HG03045 (cell line): ENCODE measurements at regions not wholly inside any gene's neighbourhood (a gene's known extent, or its start where the extent isn't known, plus 50 kb on each side); places are given as distances from the start of the nearest gene placed in this dataset.
"Not testable (repeated sequence)": the region's sequence is repeated elsewhere in the genome, so short reads cannot be mapped to it uniquely, and the experiment has no call there.

Source experiments
- ATAC-seq: cut with Tn5 transposase; IDR thresholded peaks from one replicate; pipeline ENCODE4 v1.9.1; 2021; ENCODE audit warnings: mild to moderate bottlenecking, moderate library complexity; ENCODE audit not compliant: unreplicated experiment

DNA sequence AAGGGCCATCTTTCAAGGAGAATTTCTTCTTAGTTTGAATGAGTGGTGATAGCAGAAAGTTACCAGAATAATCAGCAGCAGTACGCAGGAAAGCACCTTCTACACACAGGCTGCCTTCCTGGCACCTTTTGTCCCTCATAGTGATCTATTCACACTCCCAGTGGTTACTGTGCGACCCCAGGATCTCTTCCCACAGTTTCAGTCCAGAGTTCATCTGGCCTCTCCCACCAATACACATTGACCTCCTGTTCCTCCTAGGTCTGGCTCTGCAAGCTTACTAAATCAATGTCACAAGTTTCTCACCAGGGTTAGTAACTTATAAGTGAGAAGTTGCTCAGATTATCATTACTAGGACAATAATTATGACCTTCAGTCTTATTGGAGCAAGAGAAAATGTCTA, 99.1 kb upstream of the PIK3R1 start:
- ATAC-seq: no peak

DNA sequence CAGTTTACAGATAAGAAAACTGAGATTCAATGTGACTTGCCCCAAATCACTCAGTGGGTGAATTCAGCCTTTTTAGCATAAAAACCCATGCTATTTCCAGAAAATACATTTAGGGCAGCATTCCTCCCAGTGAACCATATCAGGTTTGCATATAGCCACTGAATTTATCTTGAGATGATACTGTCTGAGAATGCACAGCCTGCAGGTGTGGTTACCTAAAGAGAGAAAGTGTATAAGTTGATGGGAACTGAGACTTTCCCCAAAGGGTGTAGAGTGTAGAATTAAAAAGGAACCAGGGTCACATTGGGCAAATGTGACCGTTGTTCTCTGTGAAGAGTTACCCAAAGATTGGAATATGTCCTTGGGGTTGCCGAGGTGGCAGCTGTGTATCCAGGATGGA, 100.0 kb upstream of the PIK3R1 start:
- ATAC-seq: no peak

DNA sequence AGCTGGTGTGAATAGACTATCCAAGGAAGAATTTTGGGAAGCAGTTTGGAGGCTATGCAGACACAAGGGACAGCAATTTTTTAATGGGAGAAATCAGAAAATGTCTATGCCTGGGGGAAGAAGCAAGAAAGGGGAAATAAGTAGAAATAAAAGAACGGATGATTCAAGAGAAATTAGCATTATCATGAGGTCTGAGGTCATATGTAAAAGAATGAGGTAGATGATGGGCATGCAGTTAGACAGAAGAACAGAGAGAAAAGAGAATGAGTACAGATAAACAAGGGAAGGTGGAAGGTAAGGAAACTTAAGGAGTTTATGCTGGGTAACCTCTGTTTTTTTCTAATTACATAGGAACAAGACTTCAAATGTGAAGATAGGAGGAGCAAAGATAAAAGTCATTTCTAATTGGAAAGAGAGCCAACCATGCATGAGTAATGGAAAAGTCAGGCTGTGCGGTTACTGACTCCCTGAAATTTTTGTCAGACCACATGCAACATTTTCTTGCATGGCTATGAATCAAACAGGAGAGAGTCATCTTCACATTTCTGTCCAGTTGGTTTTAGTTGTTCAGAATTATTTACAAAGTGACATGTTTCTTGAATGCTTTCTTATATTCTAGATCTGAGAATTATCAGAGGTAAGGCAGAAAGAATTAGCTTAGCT, 101.0 kb upstream of the PIK3R1 start:
- ATAC-seq: no peak

DNA sequence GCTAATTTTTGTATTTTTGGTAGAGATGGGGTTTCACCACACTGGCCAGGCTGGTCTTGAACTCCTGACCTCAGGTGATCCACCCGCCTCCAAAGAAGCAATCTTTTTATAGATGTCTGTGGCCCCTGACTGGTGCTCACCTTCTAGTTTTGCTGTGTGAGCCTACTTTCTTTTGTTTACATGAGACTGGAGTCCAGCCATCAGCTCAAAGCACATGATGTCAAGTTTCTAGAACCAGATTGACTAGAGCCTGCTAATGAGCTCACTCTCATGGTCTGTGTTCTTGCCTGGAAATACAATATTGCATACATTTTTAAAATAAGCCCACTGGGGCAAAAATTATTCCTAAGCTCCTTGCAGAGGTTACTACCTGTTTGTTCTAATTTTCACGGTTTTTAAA, 102.9 kb upstream of the PIK3R1 start:
- no peak for ATAC-seq

DNA sequence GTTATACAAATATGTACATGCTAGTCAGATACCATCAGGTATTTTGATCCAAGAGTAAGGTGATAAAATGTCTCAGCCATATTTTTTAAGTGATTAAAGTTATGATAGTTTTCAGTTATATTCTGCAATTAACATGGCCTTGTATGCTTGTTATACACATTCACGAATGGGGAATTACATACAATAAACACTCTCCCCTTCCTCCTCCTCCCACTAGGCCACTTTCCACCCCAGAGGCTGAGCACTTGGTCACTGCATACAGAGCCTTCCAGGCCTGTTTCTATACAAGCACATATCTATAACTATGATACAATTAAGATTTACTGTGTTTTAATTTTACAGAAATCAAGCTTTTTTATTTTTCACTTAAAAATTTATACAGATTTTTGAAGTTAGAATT, 104.7 kb upstream of the PIK3R1 start:
- no peak for ATAC-seq

DNA sequence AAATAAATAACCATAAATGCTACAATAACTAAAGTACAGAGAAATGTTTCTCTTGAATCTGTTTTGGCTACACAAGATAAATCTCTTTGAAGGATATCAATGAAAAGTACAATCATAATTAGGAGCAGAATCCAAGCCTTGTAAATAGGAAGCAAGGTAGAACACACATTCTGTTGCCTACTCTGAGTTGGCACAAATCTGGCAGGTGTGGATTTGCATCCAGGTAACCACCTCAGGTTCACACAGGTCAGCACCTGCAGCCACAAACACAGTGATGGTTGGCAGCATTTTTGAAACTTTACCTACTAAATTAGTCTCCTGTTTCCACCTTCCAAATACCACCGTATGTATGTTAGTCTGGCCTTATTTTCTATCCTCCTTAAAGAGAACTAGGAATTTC, 105.3 kb upstream of the PIK3R1 start:
- ATAC-seq: no peak

DNA sequence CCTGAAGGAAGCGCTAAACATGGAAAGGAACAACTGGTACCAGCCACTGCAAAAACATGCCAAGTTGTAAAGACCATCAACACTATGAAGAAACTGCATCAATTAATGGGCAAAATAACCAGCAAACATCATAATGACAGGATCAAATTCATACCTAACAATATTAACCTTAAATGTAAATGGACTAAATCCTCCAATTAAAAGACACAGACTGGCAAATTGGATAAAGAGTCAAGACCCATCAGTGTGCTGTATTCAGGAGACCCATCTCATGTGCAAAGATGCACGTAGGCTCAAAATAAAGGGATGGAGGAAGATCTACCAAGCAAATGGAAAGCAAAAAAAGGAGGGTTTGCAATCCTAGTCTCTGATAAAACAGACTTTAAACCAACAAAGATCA, 111.3 kb upstream of the PIK3R1 start:
- ATAC-seq: not testable (repeated sequence)

DNA sequence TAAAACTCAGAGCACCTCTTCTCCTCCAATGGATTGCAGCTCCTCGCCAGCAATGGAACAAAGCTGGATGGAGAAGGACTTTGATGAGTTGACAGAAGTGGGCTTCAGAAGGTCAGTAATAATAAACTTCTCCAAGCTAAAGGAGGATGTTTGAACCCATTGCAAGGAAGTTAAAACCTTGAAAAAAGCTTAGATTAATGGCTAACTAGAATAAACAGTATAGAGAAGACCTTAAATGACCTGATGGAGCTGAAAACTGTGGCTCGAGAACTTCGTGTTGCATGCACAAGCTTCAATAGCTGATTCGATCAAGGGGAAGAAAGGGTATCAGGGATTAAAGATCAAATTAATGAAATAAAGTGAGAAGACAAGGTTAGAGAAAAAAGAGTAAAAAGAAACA, 112.3 kb upstream of the PIK3R1 start:
- not testable (repeated sequence) for ATAC-seq

DNA sequence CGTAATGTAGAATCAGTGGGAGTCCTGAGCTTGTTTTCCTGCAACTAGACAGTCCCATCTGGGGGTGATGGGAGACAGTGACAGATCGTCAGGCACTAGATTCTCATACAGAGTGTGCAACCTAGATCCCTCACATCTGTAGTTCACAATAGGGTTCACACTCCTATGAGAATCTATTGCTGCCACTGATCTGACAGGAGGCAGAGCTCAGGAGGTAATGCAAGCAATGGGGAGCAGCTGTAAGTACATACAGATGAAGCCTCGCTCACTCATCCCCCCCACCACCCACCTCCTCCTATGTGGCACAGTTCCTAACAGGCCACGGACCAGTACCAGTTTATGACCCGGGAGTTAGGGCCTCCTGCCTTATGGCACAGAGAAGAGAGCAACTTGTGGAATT, 116.2 kb upstream of the PIK3R1 start:
- no peak for ATAC-seq

DNA sequence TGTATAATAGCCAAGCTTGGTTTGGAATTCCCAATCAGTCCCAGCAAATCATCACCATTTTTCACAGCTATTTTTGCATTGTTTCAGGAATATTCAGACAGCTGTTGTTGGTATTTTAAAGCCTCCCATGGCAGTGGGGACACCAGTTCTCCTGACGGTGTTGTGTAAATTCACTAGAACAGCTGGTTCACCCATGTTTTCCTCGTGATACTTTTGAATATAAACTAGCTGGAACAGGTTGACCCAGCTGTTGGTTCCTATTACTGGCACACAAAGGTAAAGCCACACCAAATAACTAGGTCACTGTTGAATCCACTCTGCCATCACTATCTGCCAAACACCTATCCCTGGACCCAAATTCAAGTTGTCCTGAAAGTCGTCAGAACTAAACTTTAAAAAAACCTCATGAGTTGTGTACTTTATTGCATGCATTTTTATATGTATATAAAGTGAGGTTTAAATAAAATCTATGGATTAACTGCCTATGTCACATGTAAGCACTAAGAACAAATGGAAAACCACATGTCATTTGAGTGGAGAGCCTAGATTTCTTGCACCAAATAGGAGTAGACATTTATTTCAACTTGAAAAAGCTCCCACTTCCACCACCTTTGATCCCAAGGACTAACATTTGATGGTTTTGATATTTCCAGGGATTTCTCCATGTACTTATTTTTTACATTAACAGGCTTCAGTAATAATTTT, 121.9 kb upstream of the PIK3R1 start:
- no peak for ATAC-seq

DNA sequence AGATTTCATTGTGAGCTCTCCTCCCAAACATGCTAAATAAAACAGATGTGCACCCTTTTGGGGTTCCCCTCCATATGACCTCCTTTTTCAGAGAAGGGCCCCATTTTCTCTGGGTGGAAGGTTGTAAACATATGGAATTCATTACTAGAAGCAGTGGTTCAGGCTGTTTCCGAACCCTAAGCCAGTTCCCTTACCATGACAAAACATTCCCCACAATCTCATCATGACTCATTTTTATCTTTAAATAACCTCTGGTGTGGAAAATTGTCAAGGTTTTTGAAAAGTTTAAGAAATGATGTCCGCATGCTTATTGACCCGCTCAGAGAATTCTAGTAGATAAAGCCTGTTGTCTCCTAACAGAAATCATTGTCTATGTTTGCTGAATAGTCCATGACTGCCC, 127.3 kb upstream of the PIK3R1 start:
- no peak for ATAC-seq

DNA sequence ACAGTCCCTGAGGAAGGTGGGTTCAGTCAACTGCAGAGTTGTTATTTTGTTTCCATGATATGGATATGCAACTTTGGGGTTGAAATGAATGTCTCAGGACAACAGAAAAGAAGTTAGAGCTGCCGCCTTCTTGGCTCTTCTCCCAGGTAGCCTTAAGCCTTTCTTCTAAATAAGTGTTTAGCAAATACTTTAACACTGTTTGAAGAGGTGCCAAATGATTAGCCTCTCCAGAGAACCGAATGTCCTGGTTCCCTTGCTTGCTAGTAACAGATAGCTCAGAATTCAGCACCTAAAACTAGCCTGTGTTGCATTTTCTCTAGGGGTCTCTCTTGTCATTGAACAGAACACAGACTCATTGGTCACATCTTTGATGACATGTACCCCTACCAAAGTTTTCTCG, 127.7 kb upstream of the PIK3R1 start:
- no peak for ATAC-seq

DNA sequence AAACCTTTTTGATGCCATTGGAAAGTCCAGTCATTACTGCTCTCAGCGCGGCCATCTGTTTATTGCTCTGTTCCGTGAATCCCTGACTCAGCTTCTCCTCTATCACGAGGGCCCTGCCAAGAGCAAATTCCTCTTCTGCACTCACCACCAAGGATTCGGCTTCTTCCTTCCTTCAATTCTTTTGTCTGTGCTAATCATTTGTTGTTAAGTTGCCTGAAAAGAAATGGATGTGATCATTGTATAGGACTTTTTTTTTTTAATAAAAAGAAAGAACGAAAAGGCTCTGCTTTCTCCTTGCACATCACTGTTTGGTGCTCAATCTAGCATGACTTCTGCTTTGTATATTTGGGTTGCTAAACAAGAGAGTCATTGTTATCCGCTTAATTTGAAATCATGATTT, 128.7 kb upstream of the PIK3R1 start:
- no peak for ATAC-seq

DNA sequence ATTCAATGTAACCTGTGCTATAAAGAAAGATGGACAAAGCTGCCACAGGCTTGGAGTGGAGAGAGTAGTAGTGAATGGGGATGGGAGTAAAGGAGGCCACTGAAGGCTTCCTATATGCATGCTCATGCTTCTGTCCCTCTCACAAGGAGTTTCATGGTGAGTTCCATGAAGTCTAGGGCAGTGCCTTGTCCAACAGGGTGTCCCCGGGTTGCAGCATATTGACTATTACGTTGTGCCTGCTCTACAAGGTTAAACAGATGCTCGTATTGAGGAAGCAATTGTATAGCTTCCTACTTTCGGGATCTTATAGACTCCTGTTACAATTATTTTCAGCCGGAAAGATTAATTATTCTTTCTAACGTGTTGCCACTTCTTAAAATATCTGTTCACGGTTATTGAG, 129.1 kb upstream of the PIK3R1 start:
- no peak for ATAC-seq

DNA sequence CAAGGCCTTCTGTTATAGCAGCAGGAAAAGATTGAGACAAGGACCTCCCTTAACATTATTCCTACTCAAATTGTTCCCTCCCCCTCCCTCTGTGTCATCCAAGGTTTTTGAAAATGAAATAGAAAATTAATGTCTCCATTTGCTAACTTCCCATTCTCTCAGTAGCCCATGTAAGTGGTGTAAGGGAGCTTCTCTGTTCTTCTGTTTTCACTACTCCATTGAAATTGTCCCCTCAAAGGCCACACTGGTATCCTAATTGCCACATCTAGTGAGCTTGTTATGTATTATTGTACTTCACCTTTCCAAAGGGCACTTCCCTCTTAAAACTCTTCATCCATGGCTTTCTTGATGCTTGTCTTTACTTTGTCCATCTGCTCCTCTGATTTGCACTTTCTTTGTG, 131.2 kb upstream of the PIK3R1 start:
- ATAC-seq: no peak

DNA sequence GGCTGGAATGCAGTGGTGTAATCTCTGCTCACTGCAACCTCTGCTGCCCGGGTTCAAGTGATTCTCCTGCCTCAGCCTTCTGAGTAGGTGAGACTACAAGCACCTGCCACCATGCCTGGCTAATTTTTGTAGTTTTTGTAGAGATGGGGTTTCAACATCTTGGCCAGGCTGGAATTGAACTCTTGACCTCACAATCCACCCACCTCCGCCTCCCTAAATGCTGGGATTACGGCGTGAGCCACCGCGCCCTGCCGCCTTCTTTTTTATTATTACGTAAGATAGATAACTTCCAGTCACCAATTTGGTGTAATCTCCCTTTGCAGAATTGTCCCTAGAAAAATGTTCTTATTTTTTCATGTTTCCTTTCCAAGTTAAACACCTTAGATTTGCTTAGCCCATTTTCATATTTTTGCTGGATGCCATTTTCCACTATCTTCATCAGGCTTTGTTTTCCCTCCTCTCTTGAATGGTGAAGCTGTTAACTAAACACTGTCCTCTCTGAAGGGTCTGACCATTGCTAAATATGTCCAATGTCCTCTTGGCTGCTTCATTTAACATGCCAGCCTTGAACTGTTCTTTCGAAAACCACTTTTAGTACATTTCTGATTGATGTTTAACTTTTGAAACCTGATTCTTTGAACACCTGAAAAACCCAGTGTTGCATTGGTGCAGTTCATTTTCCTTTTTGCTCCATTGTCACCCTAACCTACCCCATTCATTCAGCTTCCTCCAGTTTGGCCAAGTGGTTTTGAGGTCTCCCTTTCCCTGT, 135.1 kb upstream of the PIK3R1 start:
- no peak for ATAC-seq

DNA sequence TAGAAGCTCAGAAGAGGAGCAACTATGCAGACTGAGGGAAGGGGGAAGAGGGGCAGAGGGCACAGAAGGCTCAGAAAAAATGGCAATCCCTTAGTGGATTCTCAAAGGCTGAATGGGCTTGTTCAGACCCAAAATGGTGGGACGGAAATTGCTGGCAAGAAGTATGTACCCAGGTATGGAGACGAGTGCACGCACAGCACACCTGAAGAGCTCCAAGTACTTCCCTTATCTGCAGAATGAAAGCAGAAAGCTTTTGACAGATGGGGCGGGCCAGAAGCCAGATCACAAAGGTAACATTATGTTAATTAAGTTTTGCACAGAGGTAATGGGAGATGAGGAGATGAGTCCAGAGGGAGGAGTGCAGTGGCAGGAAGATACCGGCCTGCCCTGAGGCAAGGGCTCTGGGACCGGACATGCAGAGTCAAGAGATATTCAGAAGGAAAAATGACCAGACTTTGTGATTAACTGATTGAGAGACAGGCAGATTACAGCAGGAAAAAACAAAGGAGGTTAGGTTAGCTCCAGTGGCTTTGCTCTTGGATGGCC, 138.1 kb upstream of the PIK3R1 start:
- ATAC-seq: no peak

DNA sequence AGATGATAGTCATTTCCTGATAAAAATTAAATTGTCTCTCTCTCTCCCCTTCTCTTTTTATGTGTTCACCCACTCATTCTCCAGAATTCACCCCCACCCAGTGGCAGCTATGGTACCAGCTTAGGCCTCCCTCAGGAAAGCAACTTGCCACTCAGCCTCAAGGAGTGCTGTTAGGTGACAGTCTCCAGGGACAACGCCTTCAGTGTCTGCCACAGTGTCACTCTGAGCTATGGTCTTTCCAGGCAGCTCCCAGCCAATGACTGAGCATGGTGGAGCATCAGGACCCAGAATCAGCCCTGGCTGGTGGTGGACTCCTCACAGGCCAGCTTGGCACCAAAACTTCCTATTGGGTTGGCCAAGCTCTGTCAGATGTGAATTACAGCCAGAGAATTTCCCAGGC, 140.9 kb upstream of the PIK3R1 start:
- no peak for ATAC-seq

DNA sequence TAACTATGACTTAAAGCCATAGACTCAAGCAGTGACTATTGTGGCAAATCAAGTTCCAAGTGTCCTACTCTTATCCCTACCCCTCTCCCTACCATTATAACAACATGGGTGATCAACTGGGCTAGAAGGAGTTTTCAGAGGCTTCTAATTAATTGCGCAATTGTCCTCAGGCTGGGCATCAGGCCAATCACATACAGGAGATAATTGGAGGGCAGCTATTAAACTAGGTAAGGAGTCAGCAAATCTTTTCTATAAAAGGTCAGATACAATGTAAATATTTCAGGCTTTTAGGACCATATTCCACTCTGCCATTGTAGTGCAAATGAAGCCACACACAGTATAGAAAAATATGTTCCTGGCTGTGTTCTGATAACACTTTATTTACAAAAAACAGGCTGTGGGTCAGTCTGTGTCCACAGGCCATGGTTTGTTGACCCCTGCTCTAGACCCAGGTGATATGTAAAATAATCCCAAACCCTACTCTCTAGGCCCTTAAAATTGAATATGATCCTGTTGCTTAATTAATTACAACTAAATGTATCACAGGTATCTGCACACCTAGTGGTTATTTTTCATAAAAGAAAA, 141.4 kb upstream of the PIK3R1 start:
- no peak for ATAC-seq

DNA sequence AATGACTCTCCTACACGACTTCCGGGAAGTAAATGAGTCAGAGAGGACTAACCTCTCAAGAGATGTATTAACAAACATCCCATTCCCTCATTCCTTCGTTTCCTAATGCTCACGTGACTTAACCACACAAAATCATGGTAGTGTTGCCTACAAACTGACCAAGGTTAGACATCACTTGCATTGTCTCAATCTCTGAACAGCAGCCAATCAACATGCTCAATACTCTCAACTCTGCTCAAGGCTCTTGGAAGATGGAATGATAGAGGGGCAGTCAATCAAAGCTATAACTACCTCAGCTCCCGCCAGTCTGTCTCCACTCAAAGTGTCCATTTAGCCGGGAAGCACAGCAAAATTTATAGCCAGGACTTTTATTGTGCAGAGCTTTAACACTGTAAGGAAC, 143.8 kb upstream of the PIK3R1 start:
- ATAC-seq: no peak

DNA sequence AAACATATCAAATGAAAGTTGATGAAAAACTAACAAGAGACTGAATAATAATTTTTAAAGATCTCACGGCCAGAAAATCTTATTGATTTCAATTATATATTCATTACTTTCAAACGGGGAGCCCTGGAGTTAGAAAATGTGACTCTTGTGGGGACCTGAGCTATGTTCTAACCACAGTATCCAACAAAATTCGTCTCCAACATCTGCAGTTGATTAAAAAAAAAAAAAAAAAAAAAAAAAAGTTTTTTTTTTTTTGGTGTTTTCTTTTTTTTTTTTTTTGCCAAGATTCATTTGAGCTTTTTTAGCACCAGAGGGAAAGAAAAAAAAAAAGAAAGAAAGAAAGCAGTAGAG, 144.3 kb upstream of the PIK3R1 start:
- ATAC-seq: no peak
